ENCODE measurements at regions not wholly inside any gene's neighbourhood (a gene's known extent, or its start where the extent isn't known, plus 50 kb on each side); places are given as distances from the start of the nearest gene placed in this dataset.

- no peaks in the 10 kb centered on the region for H3K9me3 ChIP-seq
- peaks cover 0 to 6% (median 0%) of the 10 kb centered on the region in 7 donors for H3K27me3 ChIP-seq
- intact Hi-C loops (cut with DNase I) = no loop called here
- H3K36me3 ChIP-seq = no peaks in the 10 kb centered on the region
- no peak for ATAC-seq
- DNase-seq = no peak
- no peak overlapping the region for H3K27ac ChIP-seq
- H3K4me3 ChIP-seq = no peak overlapping the region
- WGBS, 2 donors = 86 to 88% methylated on average over 6 of the region's 6 CpGs
- peaks cover 0 to 13% (median 0%) of the 10 kb centered on the region in 9 donors for H3K4me1 ChIP-seq
- no peak for TF ChIP-seq CTCF (IDR thresholded peaks at IDR 0.05)
These were observed 52.4 kb upstream of the ESRRB start for GRCh38 chr14:76323331-76324050.

- DNase-seq (no peak), ATAC-seq (no peak)
- peaks cover 0 to 20% (median 0%) of the 10 kb centered on the region in 9 donors for H3K4me1 ChIP-seq
- no peak for TF ChIP-seq CTCF (IDR thresholded peaks at IDR 0.05)
- H3K27me3 ChIP-seq = peaks cover 0 to 12% (median 0%) of the 10 kb centered on the region in 7 donors
- no peaks in the 10 kb centered on the region for H3K9me3 ChIP-seq
- 69 to 83% methylated on average over 5 of the region's 5 CpGs for WGBS, 2 donors
- no peak overlapping the region for H3K27ac ChIP-seq
- H3K4me3 ChIP-seq = no peak overlapping the region
- no peaks in the 10 kb centered on the region for H3K36me3 ChIP-seq
- intact Hi-C loops (cut with DNase I) = no loop called here
These were observed 51.8 kb upstream of the ESRRB start for GRCh38 chr14:76324133-76324532.

Measured in heart right ventricle (tissue), 16 donors.